ENCODE measurements at regions not wholly inside any gene's neighbourhood (a gene's known extent, or its start where the extent isn't known, plus 50 kb on each side); places are given as distances from the start of the nearest gene placed in this dataset.

- Histone ChIP-seq H3K9me3 (peaks cover 5% of the 10 kb centered on the region), H3K4me1 (ENCODE audit: control insufficient read depth in 1 of 2, low read depth in 2 of 2) (no peaks in the 10 kb centered on the region), H3K4me3 (no peak overlapping the region), H3K27ac (no peak overlapping the region), H3K36me3 (no peaks in the 10 kb centered on the region), H3K27me3 (replicated peaks; ENCODE audit: insufficient read depth) (no peaks in the 10 kb centered on the region)
- TF ChIP-seq CTCF (IDR thresholded peaks at IDR 0.05), result no peak
- DNase-seq (ENCODE audit: low spot score) (no peak), ATAC-seq (ENCODE audit: insufficient number of reproducible peaks, low FRiP score, low read depth) (no peak)
These were observed 83.4 kb downstream of the C13orf42 start for GRCh38 chr13:51027644-51028043.

GRCh38 chr13:51026016-51026415, 85.1 kb downstream of the C13orf42 start:
- ATAC-seq (ENCODE audit: insufficient number of reproducible peaks, low FRiP score, low read depth) (no peak), DNase-seq (ENCODE audit: low spot score) (no peak)
- Histone ChIP-seq H3K27ac (no peak overlapping the region), H3K4me3 (no peak overlapping the region), H3K4me1 (ENCODE audit: control insufficient read depth in 1 of 2, low read depth in 2 of 2) (no peaks in the 10 kb centered on the region), H3K27me3 (replicated peaks; ENCODE audit: insufficient read depth) (no peaks in the 10 kb centered on the region), H3K9me3 (peaks cover 5% of the 10 kb centered on the region), H3K36me3 (no peaks in the 10 kb centered on the region)
- no peak for TF ChIP-seq CTCF (IDR thresholded peaks at IDR 0.05)

- H3K27me3 ChIP-seq (replicated peaks; ENCODE audit: insufficient read depth), result no peaks in the 10 kb centered on the region
- H3K9me3 ChIP-seq, result peaks cover 5% of the 10 kb centered on the region
- H3K4me3 ChIP-seq, result no peak overlapping the region
- H3K36me3 ChIP-seq, result no peaks in the 10 kb centered on the region
- no peaks in the 10 kb centered on the region for H3K4me1 ChIP-seq (ENCODE audit: control insufficient read depth in 1 of 2, low read depth in 2 of 2)
- ATAC-seq (ENCODE audit: insufficient number of reproducible peaks, low FRiP score, low read depth) (no peak), DNase-seq (ENCODE audit: low spot score) (no peak)
- H3K27ac ChIP-seq, result no peak overlapping the region
- no peak for TF ChIP-seq CTCF (IDR thresholded peaks at IDR 0.05)
These were observed 85.7 kb downstream of the C13orf42 start for GRCh38 chr13:51025245-51025905.

- Histone ChIP-seq H3K27me3 (replicated peaks; ENCODE audit: insufficient read depth) (no peaks in the 10 kb centered on the region), H3K4me1 (ENCODE audit: control insufficient read depth in 1 of 2, low read depth in 2 of 2) (no peaks in the 10 kb centered on the region), H3K4me3 (no peak overlapping the region), H3K9me3 (peaks cover 5% of the 10 kb centered on the region), H3K27ac (no peak overlapping the region), H3K36me3 (no peaks in the 10 kb centered on the region)
- ATAC-seq (ENCODE audit: insufficient number of reproducible peaks, low FRiP score, low read depth) (no peak), DNase-seq (ENCODE audit: low spot score) (no peak)
- TF ChIP-seq CTCF (IDR thresholded peaks at IDR 0.05), result no peak
These were observed 89.3 kb downstream of the C13orf42 start for GRCh38 chr13:51021811-51022210.

GRCh38 chr13:51020600-51020999, 90.5 kb downstream of the C13orf42 start:
- Histone ChIP-seq H3K36me3 (no peaks in the 10 kb centered on the region), H3K4me1 (ENCODE audit: control insufficient read depth in 1 of 2, low read depth in 2 of 2) (no peaks in the 10 kb centered on the region), H3K9me3 (peaks cover 5% of the 10 kb centered on the region), H3K27me3 (replicated peaks; ENCODE audit: insufficient read depth) (no peaks in the 10 kb centered on the region), H3K4me3 (no peak overlapping the region), H3K27ac (no peak overlapping the region)
- no peak for TF ChIP-seq CTCF (IDR thresholded peaks at IDR 0.05)
- DNase-seq (ENCODE audit: low spot score) (no peak), ATAC-seq (ENCODE audit: insufficient number of reproducible peaks, low FRiP score, low read depth) (no peak)

Data from thoracic aorta (tissue), 2 donors.